Psoas muscle (tissue), 7 donors: ENCODE measurements at regions not wholly inside any gene's neighbourhood (a gene's known extent, or its start where the extent isn't known, plus 50 kb on each side); places are given as distances from the start of the nearest gene placed in this dataset.

Source experiments
- ATAC-seq, 4 donors: fragments of 200-7000 bp; cut with Tn5 transposase; one replicate each; pipeline ENCODE4 v1.9.1; 2020; ENCODE audit warnings: moderate library complexity in 3 of 4, mild to moderate bottlenecking in 2 of 4
- DNase-seq, 2 donors: peaks; one replicate each; pipeline ENCODE4 v3.0.0-alpha.2; 2020
- H3K27ac ChIP-seq: fragments of 200-600 bp; one replicate; pipeline ENCODE4 v1.8.0; 2022
- H3K27me3 ChIP-seq, 3 donors: fragments of 200-600 bp in 1 of 3; one replicate each; pipeline versions ENCODE4 v1.6.1 to v1.8.0; 2013 to 2022; ENCODE audit warnings: low read length in 2 of 3, mild to moderate bottlenecking in 2 of 3, moderate library complexity in 1 of 3; ENCODE audit not compliant: insufficient read depth in 3 of 3
- H3K36me3 ChIP-seq, 2 donors: fragments of 200-600 bp in 1 of 2; one replicate each; pipeline versions ENCODE4 v1.6.1 to v1.8.0; 2013 to 2022; ENCODE audit warnings: low read depth in 1 of 2, mild to moderate bottlenecking in 1 of 2, moderate library complexity in 1 of 2; ENCODE audit not compliant: insufficient read depth in 1 of 2
- H3K4me1 ChIP-seq: fragments of 200-600 bp; one replicate; pipeline ENCODE4 v1.8.0; 2022
- H3K4me3 ChIP-seq: fragments of 200-600 bp; one replicate; pipeline ENCODE4 v1.8.0; 2022; ENCODE audit warnings: mild to moderate bottlenecking
- H3K9me3 ChIP-seq: fragments of 200-600 bp; one replicate; pipeline ENCODE4 v1.8.0; 2022
- WGBS, 3 donors: extraction: QIAGEN DNeasy Blood & Tissue Kit; methylation state at CpG; one replicate each; pipeline versions ENCODE4 v1.1.6 to v1.1.7; 2013; 5-methylcytosine and 5-hydroxymethylcytosine counted together
- intact Hi-C, 2 donors: fragments of 100-400 bp; cut with DNase I; formaldehyde crosslinking; loops; one replicate each; pipeline versions ENCODE4 v1.11.0 to v1.14.2; 2022
- TF ChIP-seq, protein P1 (sequence below): fragments of 200-600 bp; IDR thresholded peaks from one replicate; pipeline ENCODE4 v1.8.0; 2022; ENCODE audit warnings: antibody characterized with exemption
- donor health status: healthy with polysubstance abuse.
- donor health status: DM: no; HTN: no; CAD: no; lungs with moderate emphysema.
- donor health status: Bipolar disorder and iron deficiency.
- donor health status: healthy.
- donor health status: DM: yes; HTN: yes; CAD: no.
- donor health status: DM: no; HTN: no; CAD: no.
- donor health status: DM: yes; HTN: yes; CAD: no.

DNA sequence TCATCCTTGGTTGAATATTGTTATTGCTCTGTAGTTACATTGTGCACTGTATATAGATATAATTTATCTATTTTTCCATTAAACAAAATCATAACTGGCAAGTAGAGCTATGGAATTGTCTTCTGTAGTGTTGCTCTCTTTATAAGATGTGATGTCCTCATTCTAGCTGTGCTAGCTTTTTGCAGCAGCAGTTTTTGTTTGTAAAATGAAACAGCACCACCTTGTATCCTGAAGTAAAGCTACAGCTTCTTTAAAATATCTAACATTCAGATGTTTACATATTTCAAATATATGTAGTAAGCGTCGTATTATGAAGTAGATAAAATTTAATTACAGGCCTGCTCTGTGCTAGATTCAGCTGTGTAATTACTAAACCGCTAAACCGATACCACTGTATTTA lies 328.8 kb upstream of the MANEA start:
- WGBS, 3 donors: 88 to 92% (median 88%) methylated on average over 4 of the region's 4 CpGs
- TF ChIP-seq, protein P1, sequence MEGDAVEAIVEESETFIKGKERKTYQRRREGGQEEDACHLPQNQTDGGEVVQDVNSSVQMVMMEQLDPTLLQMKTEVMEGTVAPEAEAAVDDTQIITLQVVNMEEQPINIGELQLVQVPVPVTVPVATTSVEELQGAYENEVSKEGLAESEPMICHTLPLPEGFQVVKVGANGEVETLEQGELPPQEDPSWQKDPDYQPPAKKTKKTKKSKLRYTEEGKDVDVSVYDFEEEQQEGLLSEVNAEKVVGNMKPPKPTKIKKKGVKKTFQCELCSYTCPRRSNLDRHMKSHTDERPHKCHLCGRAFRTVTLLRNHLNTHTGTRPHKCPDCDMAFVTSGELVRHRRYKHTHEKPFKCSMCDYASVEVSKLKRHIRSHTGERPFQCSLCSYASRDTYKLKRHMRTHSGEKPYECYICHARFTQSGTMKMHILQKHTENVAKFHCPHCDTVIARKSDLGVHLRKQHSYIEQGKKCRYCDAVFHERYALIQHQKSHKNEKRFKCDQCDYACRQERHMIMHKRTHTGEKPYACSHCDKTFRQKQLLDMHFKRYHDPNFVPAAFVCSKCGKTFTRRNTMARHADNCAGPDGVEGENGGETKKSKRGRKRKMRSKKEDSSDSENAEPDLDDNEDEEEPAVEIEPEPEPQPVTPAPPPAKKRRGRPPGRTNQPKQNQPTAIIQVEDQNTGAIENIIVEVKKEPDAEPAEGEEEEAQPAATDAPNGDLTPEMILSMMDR: no peak
- no peaks in the 10 kb centered on the region for H3K9me3 ChIP-seq
- H3K27ac ChIP-seq: no peak overlapping the region
- no peak overlapping the region for H3K4me3 ChIP-seq
- no peaks in the 10 kb centered on the region for H3K4me1 ChIP-seq
- no peaks in the 10 kb centered on the region for H3K36me3 ChIP-seq
- no peak for DNase-seq
- intact Hi-C loops: no loop called here
- no peak for ATAC-seq
- no peaks in the 10 kb centered on the region for H3K27me3 ChIP-seq

- TF ChIP-seq, protein P1: no peak
- H3K27me3 ChIP-seq: no peaks in the 10 kb centered on the region
- no peak for ATAC-seq
Observed at GRCh38 chr6:95249175-95249574, 328.2 kb upstream of the MANEA start.

GRCh38 chr6:95249661-95250060 lies 327.7 kb upstream of the MANEA start:
- no peak for DNase-seq
- Histone ChIP-seq H3K27ac (no peak overlapping the region), H3K27me3 (no peaks in the 10 kb centered on the region), H3K4me3 (no peak overlapping the region), H3K9me3 (no peaks in the 10 kb centered on the region), H3K36me3 (no peaks in the 10 kb centered on the region), H3K4me1 (no peaks in the 10 kb centered on the region)
- intact Hi-C loops: no loop called here
- TF ChIP-seq, protein P1: no peak
- whole genome bisulfite sequencing, 3 donors: 77 to 82% (median 78%) methylated on average over 2 of the region's 2 CpGs
- no peak for ATAC-seq

More at GRCh38 chr6:95249175-95249574, 328.2 kb upstream of the MANEA start:
- Histone ChIP-seq H3K4me3 (no peak overlapping the region), H3K27ac (no peak overlapping the region), H3K36me3 (no peaks in the 10 kb centered on the region), H3K4me1 (no peaks in the 10 kb centered on the region), H3K9me3 (no peaks in the 10 kb centered on the region)
- intact Hi-C loops: no loop called here
- no peak for DNase-seq

- TF ChIP-seq, protein P1: no peak
- WGBS, 3 donors: 0 to 96% (median 45%) methylated on average over 1 of the region's 1 CpG
- Histone ChIP-seq H3K4me1 (no peaks in the 10 kb centered on the region), H3K36me3 (no peaks in the 10 kb centered on the region), H3K4me3 (no peak overlapping the region), H3K27me3 (no peaks in the 10 kb centered on the region), H3K9me3 (no peaks in the 10 kb centered on the region), H3K27ac (no peak overlapping the region)
- intact Hi-C loops: no loop called here
- no peak for DNase-seq
- ATAC-seq: no peak
Observed at GRCh38 chr6:95263840-95264239, 313.5 kb upstream of the MANEA start.

DNA sequence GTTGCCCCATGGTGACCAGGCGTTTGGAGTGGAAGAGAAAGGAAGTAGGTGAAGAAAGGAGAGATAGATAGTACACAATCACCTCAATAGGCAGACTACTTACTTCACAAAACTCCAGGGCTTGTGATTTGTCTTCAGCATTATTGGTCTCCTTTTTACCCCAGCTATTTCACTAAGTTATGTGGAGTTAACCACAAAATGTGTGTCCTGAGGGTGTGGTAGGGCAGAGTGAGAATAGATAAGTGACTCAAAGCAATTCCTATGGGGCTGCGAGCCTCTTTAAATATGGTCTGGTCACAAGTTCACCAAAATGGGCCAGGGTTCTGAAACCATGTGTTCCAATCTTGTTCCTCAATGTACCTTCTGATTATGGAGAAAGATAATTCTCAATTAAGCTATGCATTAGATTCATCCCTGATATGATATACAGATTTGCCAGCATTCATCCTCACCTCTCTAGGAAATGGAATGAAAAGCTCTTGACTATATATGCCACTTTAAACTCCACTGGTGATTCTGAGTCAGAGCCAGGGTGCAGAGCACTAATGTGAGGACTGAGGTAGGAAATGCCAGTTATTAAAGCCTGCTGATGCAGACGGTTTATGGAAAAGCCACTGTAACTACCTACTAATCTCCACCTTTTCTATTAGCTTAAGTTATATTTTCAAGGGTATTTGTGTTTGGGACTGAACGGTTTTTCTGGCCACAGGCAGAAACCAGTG lies 310.6 kb upstream of the MANEA start:
- intact Hi-C loops: no loop called here
- DNase-seq (no peak), ATAC-seq (no peak)
- H3K9me3 ChIP-seq: no peaks in the 10 kb centered on the region
- H3K36me3 ChIP-seq: no peaks in the 10 kb centered on the region
- TF ChIP-seq, protein P1: no peak
- no peaks in the 10 kb centered on the region for H3K27me3 ChIP-seq
- no peak overlapping the region for H3K4me3 ChIP-seq
- 63 to 81% (median 74%) methylated on average over 4 of the region's 4 CpGs for WGBS, 3 donors
- H3K27ac ChIP-seq: no peak overlapping the region
- H3K4me1 ChIP-seq: no peaks in the 10 kb centered on the region
